IMR-90 (cell line): ENCODE measurements at regions not wholly inside any gene's neighbourhood (a gene's known extent, or its start where the extent isn't known, plus 50 kb on each side); places are given as distances from the start of the nearest gene placed in this dataset.

ENCODE experiments used
- CEBPB ChIP-seq: IDR thresholded peaks from 2 replicates; pipeline ENCODE4 v1.6.1; 2012; ENCODE audit warnings: low read depth, low read length, improper control_type of control experiment
- CHD1 ChIP-seq: IDR thresholded peaks from 2 replicates; pipeline ENCODE4 v1.6.1; 2012; ENCODE audit warnings: low read depth, low read length, improper control_type of control experiment
- CTCF ChIP-seq: conservative IDR thresholded peaks from 2 replicates; pipeline ENCODE4 v1.5.1; 2012; ENCODE audit warnings: mild to moderate bottlenecking, low read depth, low read length, improper control_type of control experiment
- FOS ChIP-seq: fragments of 150-350 bp; IDR thresholded peaks from 2 replicates; pipeline ENCODE4 v1.6.1; 2016; ENCODE audit warnings: low read depth, low read length
- MAFK ChIP-seq: IDR thresholded peaks from 2 replicates; pipeline ENCODE4 v1.6.1; 2012; ENCODE audit warnings: low read depth, low read length, improper control_type of control experiment
- MXI1 ChIP-seq: IDR thresholded peaks from 2 replicates; pipeline ENCODE4 v1.6.1; 2012; ENCODE audit warnings: low read depth, mild to moderate bottlenecking, low read length, moderate library complexity, borderline replicate concordance
- POLR2A ChIP-seq: IDR thresholded peaks from 2 replicates; pipeline ENCODE4 v1.6.1; 2012; ENCODE audit warnings: mild to moderate bottlenecking, low read depth, low read length
- RAD21 ChIP-seq: IDR thresholded peaks from 2 replicates; pipeline ENCODE4 v1.6.1; 2012; ENCODE audit warnings: low read length, improper control_type of control experiment
- RFX5 ChIP-seq: IDR thresholded peaks from 2 replicates; pipeline ENCODE4 v1.8.0; 2012; ENCODE audit warnings: low read depth, mild to moderate bottlenecking, low read length, moderate library complexity
- SMC3 ChIP-seq: fragments of 150-350 bp; IDR thresholded peaks from 2 replicates; pipeline ENCODE4 v1.6.1; 2016; ENCODE audit warnings: low read depth, mild to moderate bottlenecking, antibody characterized with exemption, low read length, moderate library complexity
- USF2 ChIP-seq: fragments of 150-350 bp; IDR thresholded peaks from 2 replicates; pipeline ENCODE4 v1.6.1; 2017; ENCODE audit warnings: mild to moderate bottlenecking, antibody characterized with exemption, low read length, low read depth

DNA sequence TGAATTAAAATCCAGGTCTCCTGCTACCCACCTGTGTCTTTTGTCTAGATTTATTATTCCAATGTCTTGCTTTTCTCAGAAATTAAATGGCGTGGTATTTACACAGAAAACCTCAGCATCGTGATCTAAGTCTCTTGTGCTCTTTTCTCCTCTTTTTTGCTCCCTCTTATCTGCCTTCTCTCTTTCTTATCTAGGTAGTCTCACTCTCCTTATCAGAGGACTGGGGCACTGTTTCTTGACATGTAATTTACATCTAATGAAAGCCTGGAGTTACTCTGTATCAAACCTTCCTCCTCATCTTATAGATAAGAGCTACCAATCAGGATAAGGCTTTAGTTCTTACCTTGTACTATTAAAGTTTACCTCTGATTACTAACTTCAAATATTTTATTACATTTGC, 933.8 kb downstream of the TLE1 start:
- TF ChIP-seq MXI1, result no peak
- no peak for TF ChIP-seq CTCF
- TF ChIP-seq RAD21, result no peak
- no peak for TF ChIP-seq POLR2A
- TF ChIP-seq MAFK, result no peak
- TF ChIP-seq USF2, result no peak
- no peak for TF ChIP-seq FOS
- TF ChIP-seq CEBPB, result no peak
- TF ChIP-seq CHD1, result no peak
- no peak for TF ChIP-seq SMC3
- TF ChIP-seq RFX5, result no peak
